CD8-positive, alpha-beta memory T cell (primary cell): ENCODE measurements at regions not wholly inside any gene's neighbourhood (a gene's known extent, or its start where the extent isn't known, plus 50 kb on each side); places are given as distances from the start of the nearest gene placed in this dataset.

Source experiments
- CTCF ChIA-PET: fragments of 350-600 bp; sonication (Branson Sonifier 250); formaldehyde crosslinking; loops from one replicate; lab custom pipeline; 2021; ENCODE audit warnings: antibody characterized with exemption; lab: Charles Lee
- POLR2A ChIA-PET: fragments of 350-600 bp; sonication (Branson Sonifier 250); formaldehyde crosslinking; loops from one replicate; lab custom pipeline; 2021; ENCODE audit warnings: antibody characterized with exemption; lab: Charles Lee
- DNase-seq, 5 donors: peaks; one replicate each; pipeline versions ENCODE4 v3.0.0 to v3.0.0-alpha.2; 2020 to 2022; ENCODE audit warnings: mixed read lengths in 1 of 5
- H3K27ac ChIP-seq: one replicate; pipeline ENCODE4 v1.7.0; 2013; ENCODE audit warnings: low read depth, mild to moderate bottlenecking, low read length, moderate library complexity
- H3K27me3 ChIP-seq: 2 replicates; pipeline ENCODE4 v1.7.0; 2013; ENCODE audit warnings: low read length, mild to moderate bottlenecking; ENCODE audit not compliant: insufficient read depth, poor library complexity, severe bottlenecking
- H3K36me3 ChIP-seq: 2 replicates; pipeline ENCODE4 v1.7.0; 2013; ENCODE audit warnings: mild to moderate bottlenecking, low read length, moderate library complexity; ENCODE audit not compliant: insufficient read depth
- H3K4me1 ChIP-seq: 2 replicates; pipeline ENCODE4 v1.7.0; 2013; ENCODE audit warnings: mild to moderate bottlenecking, low read length, moderate library complexity; ENCODE audit not compliant: insufficient read depth
- H3K4me3 ChIP-seq: 2 replicates; pipeline ENCODE4 v1.7.0; 2013; ENCODE audit warnings: mild to moderate bottlenecking, low read length
- H3K9me3 ChIP-seq: 2 replicates; pipeline ENCODE4 v1.7.0; 2013; ENCODE audit warnings: mild to moderate bottlenecking, low read length
- H3K27ac Mint-ChIP-seq, 8 donors: one replicate each; pipeline ENCODE4 v1.8.0; 2020 to 2021; ENCODE audit warnings: mixed read lengths in 8 of 8, mild to moderate bottlenecking in 6 of 8, inconsistent platforms in 3 of 8, moderate library complexity in 3 of 8
- H3K27me3 Mint-ChIP-seq, 2 donors: one replicate each; pipeline ENCODE4 v1.8.0; 2020 to 2021; ENCODE audit warnings: mixed read lengths in 2 of 2, mild to moderate bottlenecking in 1 of 2, moderate library complexity in 1 of 2
- H3K36me3 Mint-ChIP-seq, 3 donors: one replicate each; pipeline ENCODE4 v1.8.0; 2020 to 2021; ENCODE audit warnings: mixed read lengths in 3 of 3, inconsistent platforms in 1 of 3, mild to moderate bottlenecking in 1 of 3
- H3K4me1 Mint-ChIP-seq, 3 donors: one replicate each; pipeline ENCODE4 v1.8.0; 2020 to 2021; ENCODE audit warnings: mixed read lengths in 3 of 3, inconsistent platforms in 1 of 3, mild to moderate bottlenecking in 1 of 3
- H3K4me3 Mint-ChIP-seq, 7 donors: one replicate each; pipeline ENCODE4 v1.8.0; 2020 to 2021; ENCODE audit warnings: mixed read lengths in 7 of 7, mild to moderate bottlenecking in 6 of 7, moderate library complexity in 4 of 7, inconsistent platforms in 2 of 7
- H3K9me3 Mint-ChIP-seq, 5 donors: one replicate each; pipeline ENCODE4 v1.8.0; 2020 to 2022; ENCODE audit warnings: mixed read lengths in 5 of 5, mild to moderate bottlenecking in 3 of 5, moderate library complexity in 2 of 5, inconsistent platforms in 1 of 5

GRCh38 chr2:18156421-18156820 lies 278.0 kb downstream of the KCNS3 start:
- Mint-ChIP-seq H3K27me3 (peaks cover 2 to 3% of the 10 kb centered on the region in 2 donors), H3K4me3 (no peak overlapping the region), H3K4me1 (no peaks in the 10 kb centered on the region), H3K36me3 (no peaks in the 10 kb centered on the region), H3K27ac (no peak overlapping the region), H3K9me3 (peaks cover 0 to 6% (median 2%) of the 10 kb centered on the region in 5 donors)
- Histone ChIP-seq H3K27me3 (no peaks in the 10 kb centered on the region), H3K4me1 (no peaks in the 10 kb centered on the region), H3K27ac (no peak overlapping the region), H3K36me3 (no peaks in the 10 kb centered on the region), H3K4me3 (no peak overlapping the region), H3K9me3 (no peaks in the 10 kb centered on the region)
- DNase-seq: no peak
- CTCF ChIA-PET: no interaction called here
- POLR2A ChIA-PET: no interaction called here

- DNase-seq: no peak
- H3K36me3 ChIP-seq: no peaks in the 10 kb centered on the region
- Mint-ChIP-seq H3K36me3 (no peaks in the 10 kb centered on the region), H3K27me3 (peaks cover 2 to 3% of the 10 kb centered on the region in 2 donors), H3K9me3 (peaks cover 0 to 6% (median 2%) of the 10 kb centered on the region in 5 donors), H3K4me3 (no peak overlapping the region), H3K27ac (no peak overlapping the region), H3K4me1 (no peaks in the 10 kb centered on the region)
- ChIA-PET POLR2A (no interaction called here), CTCF (no interaction called here)
- no peak overlapping the region for H3K4me3 ChIP-seq
- no peak overlapping the region for H3K27ac ChIP-seq
- no peaks in the 10 kb centered on the region for H3K27me3 ChIP-seq
- H3K4me1 ChIP-seq: no peaks in the 10 kb centered on the region
- no peaks in the 10 kb centered on the region for H3K9me3 ChIP-seq
Observed at GRCh38 chr2:18156002-18156401, 277.5 kb downstream of the KCNS3 start.

- peaks cover 0 to 6% (median 2%) of the 10 kb centered on the region in 5 donors for H3K9me3 Mint-ChIP-seq
- H3K36me3 Mint-ChIP-seq: no peaks in the 10 kb centered on the region
- ChIA-PET POLR2A (no interaction called here), CTCF (no interaction called here)
- H3K27ac ChIP-seq: no peak overlapping the region
- H3K4me3 ChIP-seq: no peak overlapping the region
- no peaks in the 10 kb centered on the region for H3K4me1 ChIP-seq
- H3K27me3 ChIP-seq: no peaks in the 10 kb centered on the region
- no peaks in the 10 kb centered on the region for H3K9me3 ChIP-seq
- no peak for DNase-seq
- no peaks in the 10 kb centered on the region for H3K36me3 ChIP-seq
- H3K27me3 Mint-ChIP-seq: peaks cover 2 to 3% of the 10 kb centered on the region in 2 donors
- no peaks in the 10 kb centered on the region for H3K4me1 Mint-ChIP-seq
- no peak overlapping the region for H3K4me3 Mint-ChIP-seq
- no peak overlapping the region for H3K27ac Mint-ChIP-seq
Observed at GRCh38 chr2:18154812-18155211, 276.3 kb downstream of the KCNS3 start.

- peaks cover 2 to 3% of the 10 kb centered on the region in 2 donors for H3K27me3 Mint-ChIP-seq
- H3K4me3 Mint-ChIP-seq: no peak overlapping the region
- Histone ChIP-seq H3K4me3 (no peak overlapping the region), H3K36me3 (no peaks in the 10 kb centered on the region), H3K4me1 (no peaks in the 10 kb centered on the region), H3K9me3 (no peaks in the 10 kb centered on the region), H3K27ac (no peak overlapping the region), H3K27me3 (no peaks in the 10 kb centered on the region)
- H3K27ac Mint-ChIP-seq: no peak overlapping the region
- ChIA-PET CTCF (no interaction called here), POLR2A (no interaction called here)
- no peaks in the 10 kb centered on the region for H3K4me1 Mint-ChIP-seq
- no peaks in the 10 kb centered on the region for H3K36me3 Mint-ChIP-seq
- no peak for DNase-seq
- H3K9me3 Mint-ChIP-seq: peaks cover 0 to 4% (median 2%) of the 10 kb centered on the region in 5 donors
Observed at GRCh38 chr2:18154259-18154658, 275.8 kb downstream of the KCNS3 start.

GRCh38 chr2:18153741-18154140 lies 275.3 kb downstream of the KCNS3 start:
- Histone ChIP-seq H3K4me3 (no peak overlapping the region), H3K36me3 (no peaks in the 10 kb centered on the region), H3K4me1 (no peaks in the 10 kb centered on the region), H3K27ac (no peak overlapping the region), H3K27me3 (no peaks in the 10 kb centered on the region), H3K9me3 (no peaks in the 10 kb centered on the region)
- no peaks in the 10 kb centered on the region for H3K4me1 Mint-ChIP-seq
- no peak for DNase-seq
- peaks cover 0 to 3% (median 2%) of the 10 kb centered on the region in 5 donors for H3K9me3 Mint-ChIP-seq
- H3K27me3 Mint-ChIP-seq: peaks cover 2 to 3% of the 10 kb centered on the region in 2 donors
- ChIA-PET POLR2A (no interaction called here), CTCF (no interaction called here)
- no peak overlapping the region for H3K4me3 Mint-ChIP-seq
- no peaks in the 10 kb centered on the region for H3K36me3 Mint-ChIP-seq
- no peak overlapping the region for H3K27ac Mint-ChIP-seq

GRCh38 chr2:18151237-18151636 lies 272.8 kb downstream of the KCNS3 start:
- no peaks in the 10 kb centered on the region for H3K4me1 ChIP-seq
- CTCF ChIA-PET: no interaction called here

GRCh38 chr2:18149660-18150246 lies 271.3 kb downstream of the KCNS3 start:
- H3K27ac Mint-ChIP-seq: no peak overlapping the region
- CTCF ChIA-PET: interaction anchor here (1.5 kb wide), 1 partner anchor 15 kb away, joined by 3 read pairs; no protein-coding TSS in a partner anchor
- no peaks in the 10 kb centered on the region for H3K4me1 Mint-ChIP-seq
- peaks cover 0 to 3% (median 0%) of the 10 kb centered on the region in 5 donors for H3K9me3 Mint-ChIP-seq
- no peaks in the 10 kb centered on the region for H3K36me3 ChIP-seq
- no peaks in the 10 kb centered on the region for H3K4me1 ChIP-seq
- POLR2A ChIA-PET: no interaction called here
- no peaks in the 10 kb centered on the region for H3K27me3 ChIP-seq
- H3K27me3 Mint-ChIP-seq: peaks cover 3% of the 10 kb centered on the region in 2 donors
- H3K36me3 Mint-ChIP-seq: no peaks in the 10 kb centered on the region
- no peak overlapping the region for H3K27ac ChIP-seq
- no peak overlapping the region for H3K4me3 Mint-ChIP-seq
- H3K9me3 ChIP-seq: no peaks in the 10 kb centered on the region
- DNase-seq: no peak
- no peak overlapping the region for H3K4me3 ChIP-seq

More at GRCh38 chr2:18151237-18151636, 272.8 kb downstream of the KCNS3 start:
- DNase-seq: no peak
- H3K27ac Mint-ChIP-seq: peak overlapping the region in 1 of 8 donors; percentile 57
- Histone ChIP-seq H3K9me3 (no peaks in the 10 kb centered on the region), H3K27me3 (no peaks in the 10 kb centered on the region), H3K36me3 (no peaks in the 10 kb centered on the region), H3K4me3 (no peak overlapping the region), H3K27ac (no peak overlapping the region)
- no peak overlapping the region for H3K4me3 Mint-ChIP-seq
- POLR2A ChIA-PET: no interaction called here
- no peaks in the 10 kb centered on the region for H3K4me1 Mint-ChIP-seq
- H3K9me3 Mint-ChIP-seq: peaks cover 0 to 3% (median 0%) of the 10 kb centered on the region in 5 donors
- H3K36me3 Mint-ChIP-seq: no peaks in the 10 kb centered on the region
- peaks cover 2 to 3% of the 10 kb centered on the region in 2 donors for H3K27me3 Mint-ChIP-seq

GRCh38 chr2:18136881-18137475 lies 258.5 kb downstream of the KCNS3 start:
- Mint-ChIP-seq H3K4me1 (peaks cover 0 to 2% (median 0%) of the 10 kb centered on the region in 3 donors), H3K36me3 (no peaks in the 10 kb centered on the region), H3K9me3 (peaks cover 4 to 14% (median 10%) of the 10 kb centered on the region in 5 donors), H3K27ac (no peak overlapping the region), H3K27me3 (no peaks in the 10 kb centered on the region), H3K4me3 (no peak overlapping the region)
- Histone ChIP-seq H3K4me3 (no peak overlapping the region), H3K27ac (no peak overlapping the region), H3K4me1 (no peaks in the 10 kb centered on the region), H3K36me3 (no peaks in the 10 kb centered on the region), H3K9me3 (no peaks in the 10 kb centered on the region), H3K27me3 (no peaks in the 10 kb centered on the region)
- POLR2A ChIA-PET: no interaction called here
- CTCF ChIA-PET: no interaction called here
- no peak for DNase-seq
